ENCODE measurements at regions not wholly inside any gene's neighbourhood (a gene's known extent, or its start where the extent isn't known, plus 50 kb on each side); places are given as distances from the start of the nearest gene placed in this dataset.

GRCh38 chr13:83752141-83752540, 130.1 kb downstream of the SLITRK1 start:
- TF ChIP-seq CTCF (IDR thresholded peaks at IDR 0.05; ENCODE audit: poor library complexity) (no peak), EZH2 (IDR thresholded peaks at IDR 0.05; ENCODE audit: borderline replicate concordance) (no peak), EZH2phosphoT487 (IDR thresholded peaks at IDR 0.05; ENCODE audit: low read depth, severe bottlenecking, unreplicated experiment) (no peak)

Data from hepatocyte (in vitro differentiated cells).